SH-SY5Y (cell line): ENCODE measurements at regions not wholly inside any gene's neighbourhood (a gene's known extent, or its start where the extent isn't known, plus 50 kb on each side); places are given as distances from the start of the nearest gene placed in this dataset.

Experiments
- GATA2 ChIP-seq: IDR thresholded peaks from 2 replicates; pipeline ENCODE4 v1.6.1; 2011; ENCODE audit warnings: mild to moderate bottlenecking, low read depth, low read length
- GATA3 ChIP-seq: IDR thresholded peaks from 2 replicates; pipeline ENCODE4 v1.6.1; 2011; ENCODE audit warnings: low read depth, mild to moderate bottlenecking, low read length, moderate library complexity

GRCh38 chr7:81516898-81517297 is 252.9 kb downstream of the HGF start:
- TF ChIP-seq GATA2 (no peak), GATA3 (no peak)
